DND-41 (cell line): ENCODE measurements at regions not wholly inside any gene's neighbourhood (a gene's known extent, or its start where the extent isn't known, plus 50 kb on each side); places are given as distances from the start of the nearest gene placed in this dataset.

ENCODE experiments used
- ATAC-seq: fragments of 200-7000 bp; cut with Tn5 transposase; 3 replicates; pipeline ENCODE4 v1.9.1; 2021; ENCODE audit warnings: low read depth; ENCODE audit not compliant: insufficient read depth
- DNase-seq: peaks from one replicate; pipeline ENCODE4 v3.0.0-alpha.2; 2020
- H2AFZ ChIP-seq: 2 replicates; pipeline ENCODE4 v1.6.0; 2012; ENCODE audit warnings: low read depth, low read length
- H3K27ac ChIP-seq: 2 replicates; pipeline ENCODE4 v1.5.1; 2012; ENCODE audit warnings: low read length, inconsistent platforms
- H3K27me3 ChIP-seq: fragments of 200-600 bp; sonication (generic); 2 replicates; pipeline ENCODE4 v1.6.0; 2012; ENCODE audit warnings: low read length, mild to moderate bottlenecking, inconsistent platforms; ENCODE audit not compliant: insufficient read depth, poor library complexity
- H3K36me3 ChIP-seq: 2 replicates; pipeline ENCODE4 v1.5.1; 2012; ENCODE audit warnings: low read length, inconsistent platforms; ENCODE audit not compliant: insufficient read depth
- H3K4me1 ChIP-seq: 2 replicates; pipeline ENCODE4 v1.5.1; 2012; ENCODE audit warnings: mild to moderate bottlenecking, low read length; ENCODE audit not compliant: insufficient read depth
- H3K4me2 ChIP-seq: 2 replicates; pipeline ENCODE4 v1.6.0; 2012; ENCODE audit warnings: mild to moderate bottlenecking, moderate library complexity, low read length, inconsistent platforms; ENCODE audit not compliant: insufficient read depth
- H3K4me3 ChIP-seq, 2 experiments: fragments of 200-600 bp in 1 of 2; shearing (Covaris generic) in 1 of 2; 2 replicates each; pipeline ENCODE4 v1.5.1; 2012 to 2016; ENCODE audit warnings: inconsistent platforms in 2 of 2, low read length in 2 of 2, mild to moderate bottlenecking in 2 of 2, low read depth in 1 of 2, moderate library complexity in 1 of 2
- H3K79me2 ChIP-seq: 2 replicates; pipeline ENCODE4 v1.6.0; 2012; ENCODE audit warnings: low read length, inconsistent platforms; ENCODE audit not compliant: insufficient read depth
- H3K9ac ChIP-seq: 2 replicates; pipeline ENCODE4 v1.6.0; 2012; ENCODE audit warnings: low read depth, mild to moderate bottlenecking, inconsistent platforms, low read length, moderate library complexity
- H3K9me3 ChIP-seq: 2 replicates; pipeline ENCODE4 v1.5.1; 2012; ENCODE audit warnings: low read length, moderate library complexity, mild to moderate bottlenecking, inconsistent platforms; ENCODE audit not compliant: insufficient read depth, severe bottlenecking
- H4K20me1 ChIP-seq: 2 replicates; pipeline ENCODE4 v1.6.0; 2012; ENCODE audit warnings: low read length; ENCODE audit not compliant: insufficient read depth
- EZH2 ChIP-seq: IDR thresholded peaks from 3 replicates; pipeline ENCODE4 v1.6.1; 2012; ENCODE audit warnings: borderline replicate concordance, low read depth, mild to moderate bottlenecking, moderate library complexity, low read length, inconsistent platforms; ENCODE audit not compliant: severe bottlenecking
- TF ChIP-seq, protein P1 (sequence below): IDR thresholded peaks from 2 replicates; pipeline ENCODE4 v1.5.1; 2012; ENCODE audit warnings: borderline replicate concordance, low read length, moderate library complexity, mild to moderate bottlenecking; ENCODE audit not compliant: poor library complexity, severe bottlenecking; ENCODE audit errors: extremely low read depth

DNA sequence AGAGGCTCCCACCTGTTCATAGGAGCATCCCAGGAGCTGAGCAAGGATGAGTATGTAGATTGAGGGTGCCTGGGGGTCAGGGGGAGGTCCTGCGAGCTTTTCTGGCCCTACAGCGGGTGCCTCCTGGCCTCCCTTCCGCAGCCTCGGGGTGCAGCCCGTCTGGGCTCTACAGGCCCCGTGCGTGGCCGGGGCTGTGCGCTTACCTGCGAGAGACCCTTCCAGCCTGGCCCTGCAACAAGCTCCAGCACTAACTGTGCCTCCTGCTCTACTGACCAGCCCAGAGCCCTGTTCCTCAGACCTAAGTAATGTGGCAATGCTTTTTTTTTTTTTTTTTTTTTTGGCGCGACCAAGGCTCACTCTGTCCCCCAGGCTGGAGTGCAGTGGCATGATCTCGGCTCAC lies 1129.1 kb downstream of the BRD1 start:
- Histone ChIP-seq H3K9me3 (no peaks in the 10 kb centered on the region), H3K9ac (no peak overlapping the region), H3K27ac (no peak overlapping the region), H3K79me2 (no peaks in the 10 kb centered on the region), H3K36me3 (no peaks in the 10 kb centered on the region), H3K27me3 (no peaks in the 10 kb centered on the region), H2AFZ (no peak overlapping the region), H3K4me1 (no peaks in the 10 kb centered on the region), H3K4me3 (no peak overlapping the region), H3K4me2 (no peak overlapping the region), H4K20me1 (no peaks in the 10 kb centered on the region)
- ATAC-seq (no peak), DNase-seq (no peak)
- TF ChIP-seq EZH2: no peak
- TF ChIP-seq, protein P1, sequence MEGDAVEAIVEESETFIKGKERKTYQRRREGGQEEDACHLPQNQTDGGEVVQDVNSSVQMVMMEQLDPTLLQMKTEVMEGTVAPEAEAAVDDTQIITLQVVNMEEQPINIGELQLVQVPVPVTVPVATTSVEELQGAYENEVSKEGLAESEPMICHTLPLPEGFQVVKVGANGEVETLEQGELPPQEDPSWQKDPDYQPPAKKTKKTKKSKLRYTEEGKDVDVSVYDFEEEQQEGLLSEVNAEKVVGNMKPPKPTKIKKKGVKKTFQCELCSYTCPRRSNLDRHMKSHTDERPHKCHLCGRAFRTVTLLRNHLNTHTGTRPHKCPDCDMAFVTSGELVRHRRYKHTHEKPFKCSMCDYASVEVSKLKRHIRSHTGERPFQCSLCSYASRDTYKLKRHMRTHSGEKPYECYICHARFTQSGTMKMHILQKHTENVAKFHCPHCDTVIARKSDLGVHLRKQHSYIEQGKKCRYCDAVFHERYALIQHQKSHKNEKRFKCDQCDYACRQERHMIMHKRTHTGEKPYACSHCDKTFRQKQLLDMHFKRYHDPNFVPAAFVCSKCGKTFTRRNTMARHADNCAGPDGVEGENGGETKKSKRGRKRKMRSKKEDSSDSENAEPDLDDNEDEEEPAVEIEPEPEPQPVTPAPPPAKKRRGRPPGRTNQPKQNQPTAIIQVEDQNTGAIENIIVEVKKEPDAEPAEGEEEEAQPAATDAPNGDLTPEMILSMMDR: no peak

DNA sequence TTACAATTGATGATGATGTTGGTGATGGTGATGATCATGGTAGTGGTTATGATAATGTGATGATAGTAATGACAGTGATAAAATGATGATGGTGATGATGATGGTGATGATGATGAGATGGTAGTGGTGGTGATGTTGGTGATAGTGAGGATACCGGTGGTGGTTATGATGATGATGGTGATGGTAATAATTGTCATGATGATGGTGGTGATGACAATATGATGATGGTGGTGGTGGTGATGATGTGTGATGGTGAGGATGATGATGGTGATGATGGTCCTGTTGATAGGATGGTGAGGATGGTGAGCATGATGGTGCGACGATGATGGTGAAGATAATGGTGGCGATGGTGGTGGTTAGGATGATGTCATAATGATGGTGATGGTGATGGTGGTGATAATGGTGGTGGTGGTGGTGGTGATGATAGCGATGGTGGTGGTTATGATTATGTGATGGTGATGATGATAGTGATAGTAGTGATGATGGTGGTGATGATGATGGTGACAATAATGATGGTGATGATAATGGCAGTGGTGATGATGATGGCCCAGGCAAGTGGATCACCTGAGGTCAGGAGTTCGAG lies 1129.9 kb downstream of the BRD1 start:
- no peak overlapping the region for H3K4me2 ChIP-seq
- TF ChIP-seq, protein P1: no peak
- TF ChIP-seq EZH2: no peak
- H3K4me1 ChIP-seq: no peaks in the 10 kb centered on the region
- H3K9me3 ChIP-seq: no peaks in the 10 kb centered on the region
- no peaks in the 10 kb centered on the region for H4K20me1 ChIP-seq
- H3K27me3 ChIP-seq: no peaks in the 10 kb centered on the region
- H3K79me2 ChIP-seq: no peaks in the 10 kb centered on the region
- no peak overlapping the region for H3K4me3 ChIP-seq
- no peak for ATAC-seq
- H3K27ac ChIP-seq: no peak overlapping the region
- H2AFZ ChIP-seq: no peak overlapping the region
- no peak overlapping the region for H3K9ac ChIP-seq
- no peaks in the 10 kb centered on the region for H3K36me3 ChIP-seq
- DNase-seq: no peak

DNA sequence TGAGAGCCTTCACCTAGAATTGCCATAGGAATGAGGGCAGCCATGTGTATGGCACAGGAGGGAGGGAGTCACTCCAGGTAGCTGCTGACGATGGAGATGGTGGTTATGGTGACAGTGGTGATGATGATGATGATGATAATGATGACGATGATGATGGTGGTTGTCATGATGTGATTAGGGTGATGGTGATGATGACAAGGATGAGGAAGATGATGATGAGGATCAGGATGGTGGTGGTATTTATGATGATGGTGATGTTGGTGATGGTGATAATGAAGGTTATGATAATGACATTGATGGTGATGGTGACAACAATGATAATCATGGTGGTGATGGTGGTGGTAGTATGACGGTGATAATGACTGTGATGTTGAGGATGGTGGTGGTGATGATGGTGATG lies 1130.5 kb downstream of the BRD1 start:
- no peaks in the 10 kb centered on the region for H3K4me1 ChIP-seq
- H3K27me3 ChIP-seq: no peaks in the 10 kb centered on the region
- H2AFZ ChIP-seq: no peak overlapping the region
- H3K79me2 ChIP-seq: no peaks in the 10 kb centered on the region
- H3K9ac ChIP-seq: no peak overlapping the region
- no peak for TF ChIP-seq EZH2
- TF ChIP-seq, protein P1: no peak
- ATAC-seq (no peak), DNase-seq (no peak)
- no peaks in the 10 kb centered on the region for H3K9me3 ChIP-seq
- no peak overlapping the region for H3K4me2 ChIP-seq
- H3K36me3 ChIP-seq: no peaks in the 10 kb centered on the region
- H3K4me3 ChIP-seq: no peak overlapping the region
- H4K20me1 ChIP-seq: no peaks in the 10 kb centered on the region
- no peak overlapping the region for H3K27ac ChIP-seq

DNA sequence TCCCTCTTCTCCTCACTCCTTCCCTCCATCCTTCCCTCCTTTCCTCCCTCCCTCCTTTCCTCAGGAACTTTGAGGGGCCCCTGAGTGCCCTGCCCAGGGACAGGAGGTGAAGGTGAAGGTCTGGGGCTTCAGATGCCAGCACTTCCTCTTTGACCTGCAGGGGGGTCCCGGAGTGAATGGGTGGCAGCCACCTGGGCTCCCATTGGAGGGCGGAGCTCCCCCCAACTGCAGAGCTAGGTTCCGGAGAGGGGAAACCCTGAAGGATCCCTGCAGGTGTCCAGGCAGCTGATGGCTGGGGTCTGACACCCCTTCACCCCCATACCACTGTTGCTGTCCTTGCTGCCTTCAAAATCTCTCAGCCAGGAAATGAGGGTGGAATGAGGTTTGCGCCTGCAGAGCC lies 1131.3 kb downstream of the BRD1 start:
- no peaks in the 10 kb centered on the region for H3K27me3 ChIP-seq
- TF ChIP-seq, protein P1: no peak
- no peak for TF ChIP-seq EZH2
- ATAC-seq (no peak), DNase-seq (no peak)
- no peaks in the 10 kb centered on the region for H3K79me2 ChIP-seq
- H3K4me1 ChIP-seq: no peaks in the 10 kb centered on the region
- no peaks in the 10 kb centered on the region for H4K20me1 ChIP-seq
- H3K9me3 ChIP-seq: no peaks in the 10 kb centered on the region
- no peak overlapping the region for H3K4me3 ChIP-seq
- H3K36me3 ChIP-seq: no peaks in the 10 kb centered on the region
- H3K9ac ChIP-seq: no peak overlapping the region
- no peak overlapping the region for H2AFZ ChIP-seq
- no peak overlapping the region for H3K27ac ChIP-seq
- H3K4me2 ChIP-seq: no peak overlapping the region
